GM21447 (cell line): ENCODE measurements at regions not wholly inside any gene's neighbourhood (a gene's known extent, or its start where the extent isn't known, plus 50 kb on each side); places are given as distances from the start of the nearest gene placed in this dataset.

Source experiments
- ATAC-seq: cut with Tn5 transposase; IDR thresholded peaks from one replicate; pipeline ENCODE4 v1.9.1; 2021; ENCODE audit not compliant: unreplicated experiment

DNA sequence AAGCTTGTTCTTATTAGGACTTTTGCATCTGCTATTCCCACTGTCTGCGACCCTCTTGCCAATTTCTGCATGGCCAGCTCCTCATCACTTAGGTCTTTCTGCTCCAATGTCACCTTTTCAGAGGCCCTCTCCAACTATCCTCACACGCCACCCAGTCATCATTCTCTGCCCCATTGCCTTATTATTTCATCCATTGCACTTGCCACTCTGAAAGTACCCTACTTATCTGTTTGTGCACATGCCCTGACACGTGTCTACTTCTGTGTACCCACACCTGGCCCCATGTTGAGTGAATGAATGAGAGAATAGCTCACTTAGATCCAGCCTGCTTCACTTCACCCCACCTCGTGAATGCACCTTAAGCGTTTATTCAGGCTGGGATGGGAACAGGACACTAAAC, 218.7 kb upstream of the TBX3 start:
- ATAC-seq = no peak

DNA sequence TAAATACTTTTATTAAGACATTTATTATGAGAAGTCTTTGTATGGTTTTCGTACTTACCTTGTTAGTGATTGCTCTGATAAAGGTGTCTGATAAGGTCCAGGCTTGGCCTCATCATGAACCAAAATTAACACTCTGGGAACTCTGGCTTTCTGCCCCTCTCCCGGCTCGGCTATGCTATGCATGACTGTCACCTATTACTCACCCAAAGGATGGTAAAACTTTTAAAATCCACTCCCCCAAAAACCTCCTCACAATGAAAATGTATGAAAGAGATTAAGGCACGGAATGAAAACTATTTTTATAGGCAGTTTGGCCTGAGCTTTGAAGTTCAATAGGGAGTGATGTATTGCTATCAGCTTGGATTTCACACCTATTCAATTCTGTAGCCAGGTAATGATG, 217.3 kb upstream of the TBX3 start:
- ATAC-seq = no peak

DNA sequence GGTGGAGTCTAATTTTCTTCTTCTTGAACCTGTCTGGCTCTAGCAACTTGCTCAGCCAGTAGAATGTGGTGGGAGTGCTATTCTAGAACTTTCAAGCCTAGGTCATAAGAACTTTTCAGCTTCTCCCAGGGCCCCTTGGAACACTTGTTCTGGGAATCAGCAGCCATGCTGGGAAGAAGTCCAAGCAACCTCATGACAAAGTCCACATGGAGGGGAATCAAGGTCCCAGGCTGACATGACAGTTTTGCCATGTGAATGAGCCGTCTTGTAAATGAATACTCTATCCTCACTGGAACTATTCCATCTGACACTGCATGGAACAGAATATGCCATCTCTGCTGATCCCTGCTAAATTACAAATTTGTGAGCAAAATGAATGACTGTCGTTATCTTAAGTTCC, 214.2 kb upstream of the TBX3 start:
- no peak for ATAC-seq

DNA sequence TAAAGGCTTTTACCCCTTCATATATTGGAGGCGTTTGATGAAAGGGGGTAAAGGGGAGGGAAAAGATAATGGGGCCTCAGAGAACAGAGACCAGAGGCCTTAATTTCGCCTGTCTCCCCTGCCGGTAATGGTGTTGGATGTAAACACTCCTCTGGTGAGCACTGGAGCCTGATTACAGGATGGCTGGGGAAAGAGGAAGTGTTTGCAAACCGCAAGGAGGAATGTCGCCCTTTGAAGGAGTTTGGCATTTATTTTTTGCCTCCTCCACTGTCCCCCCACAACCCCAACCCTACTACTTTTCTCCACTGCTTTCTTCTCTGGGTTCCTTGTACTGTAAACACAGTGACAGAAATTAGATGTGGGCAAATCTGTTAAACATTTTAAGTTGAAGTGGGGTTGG, 211.9 kb upstream of the TBX3 start:
- no peak for ATAC-seq

DNA sequence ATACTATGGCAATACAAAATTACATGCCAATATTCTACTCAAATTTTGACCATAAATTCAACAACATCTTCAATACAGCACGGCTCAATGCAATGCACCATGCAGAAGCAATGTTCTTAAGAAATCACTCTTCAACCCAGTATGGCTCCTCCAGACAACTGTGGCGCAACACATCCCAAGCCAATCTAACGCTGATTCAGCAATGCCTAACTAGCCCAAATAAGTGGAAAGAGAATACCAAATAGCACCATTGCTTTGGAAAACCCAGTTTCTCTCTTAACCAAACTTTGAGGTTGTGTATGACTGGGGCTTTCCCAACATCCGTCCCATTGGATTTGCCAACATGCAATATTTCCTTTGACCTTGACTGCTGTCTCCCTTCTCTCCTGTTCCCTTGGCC, 211.1 kb upstream of the TBX3 start:
- no peak for ATAC-seq

DNA sequence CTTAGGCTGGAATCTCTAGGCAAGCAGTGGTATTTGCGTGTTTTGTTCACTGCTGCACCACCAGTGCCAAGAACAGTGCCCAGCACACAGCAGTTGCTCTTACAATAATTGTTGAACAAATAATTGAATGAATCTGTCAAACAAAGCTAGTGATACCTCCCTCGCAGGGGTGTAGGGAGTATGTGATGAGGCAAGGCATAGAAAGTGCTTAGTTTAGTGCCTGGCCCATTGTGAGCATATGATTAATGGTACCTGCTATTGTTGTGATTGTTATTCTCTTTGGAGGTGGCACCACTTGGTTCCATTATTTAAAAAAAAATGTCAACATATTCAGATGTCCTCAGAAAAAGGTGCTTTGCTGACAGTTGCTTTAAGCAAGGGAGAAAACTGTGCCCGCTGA, 210.1 kb upstream of the TBX3 start:
- ATAC-seq = no peak

DNA sequence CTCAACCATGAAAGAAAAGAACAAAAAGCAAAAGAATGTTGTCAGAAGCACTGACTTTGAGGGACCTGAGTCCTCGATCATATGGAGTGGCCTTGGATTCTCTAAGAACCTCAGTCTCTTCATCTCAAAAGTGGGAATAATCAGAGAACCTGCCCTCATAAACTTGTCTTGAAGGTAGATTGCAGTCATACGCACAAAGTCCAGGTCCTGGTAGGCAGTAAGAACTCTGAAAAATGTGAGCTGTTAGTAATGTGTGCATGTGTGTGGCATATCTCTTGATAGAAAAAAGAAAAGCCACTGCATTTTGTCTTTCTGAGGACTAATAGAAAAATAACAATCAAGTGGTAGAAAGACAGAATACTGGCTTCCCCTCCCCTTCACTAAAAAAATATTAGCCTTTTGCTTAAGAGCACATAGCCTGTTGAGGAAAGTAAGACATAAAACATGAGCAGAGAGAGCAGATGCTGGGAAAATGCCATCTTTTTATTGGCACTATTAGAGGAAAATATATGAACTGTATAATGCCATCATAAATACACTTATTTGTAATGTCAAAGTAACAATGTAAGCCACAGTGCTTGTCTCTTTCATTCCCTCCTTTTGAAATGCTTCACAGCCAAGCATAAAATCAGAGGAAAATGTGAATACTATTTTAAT, 205.1 kb upstream of the TBX3 start:
- no peak for ATAC-seq

DNA sequence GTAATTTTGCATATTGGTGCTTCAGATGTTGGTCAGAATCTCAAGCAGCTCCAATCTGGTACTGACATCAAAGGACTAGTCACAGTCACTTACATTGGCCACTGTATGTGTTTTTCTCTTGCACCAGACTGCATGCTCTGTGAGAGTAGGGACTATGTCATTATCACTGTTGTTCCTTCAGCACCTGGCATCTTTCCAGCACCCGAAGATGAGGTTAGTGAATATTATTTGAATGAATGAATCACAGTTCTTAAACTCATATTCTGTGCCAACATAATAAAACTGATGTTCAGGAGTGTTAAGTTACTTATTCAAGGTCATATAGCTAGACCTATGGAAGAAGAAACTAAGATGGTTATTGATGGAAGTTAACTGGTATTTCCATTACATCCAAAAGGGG, 204.5 kb upstream of the TBX3 start:
- no peak for ATAC-seq

DNA sequence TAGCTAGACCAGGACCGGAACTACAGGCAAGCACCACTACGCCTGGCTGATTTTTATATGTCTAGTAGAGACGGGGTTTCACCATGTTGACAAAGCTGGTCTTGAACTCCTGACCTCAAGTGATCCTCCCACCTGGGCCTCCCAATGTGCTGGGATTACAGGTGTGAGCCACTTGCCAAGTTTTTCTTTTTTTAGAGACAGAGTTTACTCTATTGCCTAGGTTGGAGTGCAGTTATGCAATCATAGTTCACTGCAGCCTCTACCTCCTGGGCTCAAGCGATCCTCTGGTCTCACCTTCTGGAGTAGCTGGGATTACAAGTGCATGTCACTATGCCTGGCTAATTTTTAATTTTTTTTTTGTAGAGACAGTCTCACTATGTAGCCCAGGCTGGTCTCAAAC, 201.5 kb upstream of the TBX3 start:
- no peak for ATAC-seq

DNA sequence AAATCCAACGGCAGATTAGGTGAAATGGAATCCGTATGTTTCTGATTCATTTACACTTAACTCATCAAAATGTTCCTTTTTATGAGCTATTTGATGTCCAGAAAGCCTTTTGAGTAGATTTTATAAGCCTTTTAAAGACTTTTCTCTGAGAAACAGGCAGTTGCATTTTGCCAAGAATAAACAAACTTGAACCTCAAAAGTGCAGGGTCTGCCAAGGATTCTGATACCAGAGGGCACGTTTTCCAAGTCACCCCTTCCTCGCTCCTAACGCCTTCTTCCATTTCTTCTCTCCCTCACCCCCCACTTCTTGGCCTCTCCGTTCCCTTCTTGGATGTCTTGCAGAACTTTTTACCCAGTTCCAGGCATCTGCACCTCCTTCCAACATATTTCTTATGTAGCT, 200.6 kb upstream of the TBX3 start:
- no peak for ATAC-seq

DNA sequence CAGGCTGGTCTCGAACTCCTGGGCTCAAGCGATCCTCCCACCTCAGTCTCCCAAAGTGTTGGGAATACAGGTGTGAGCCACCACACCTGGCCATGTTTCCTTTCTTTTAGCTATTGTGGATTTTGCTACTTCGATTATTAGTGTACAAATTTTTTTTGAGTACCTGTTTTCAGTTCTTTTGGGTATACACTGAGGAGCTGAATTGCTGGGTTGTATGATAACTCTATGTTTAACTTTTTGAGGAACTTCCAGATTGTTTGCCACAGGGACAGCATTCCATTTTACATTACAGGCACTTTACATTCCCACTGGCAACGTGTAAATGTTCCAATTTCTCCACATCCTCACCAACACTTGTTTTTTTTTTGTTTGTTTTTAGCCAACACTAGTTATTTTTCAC, 198.1 kb upstream of the TBX3 start:
- no peak for ATAC-seq

DNA sequence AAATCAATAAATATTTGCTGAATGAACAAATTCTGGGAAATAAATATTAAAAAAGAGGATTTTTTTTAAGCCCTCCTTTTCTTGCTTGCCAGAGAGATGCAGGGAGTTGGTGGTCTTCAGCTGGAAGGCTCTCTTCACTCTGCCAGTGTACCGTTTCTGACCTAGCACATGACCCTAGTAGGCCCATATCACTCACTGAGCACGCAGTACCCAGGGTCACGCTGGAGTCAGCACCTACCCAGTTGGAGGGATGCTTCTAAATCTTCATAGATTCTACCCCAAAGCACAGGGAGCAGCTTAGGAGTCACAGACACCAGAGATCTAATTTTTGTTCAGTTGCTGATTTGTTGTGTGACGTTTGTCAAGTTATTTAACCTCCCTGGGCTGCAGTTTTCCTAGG, 195.4 kb upstream of the TBX3 start:
- ATAC-seq = no peak

DNA sequence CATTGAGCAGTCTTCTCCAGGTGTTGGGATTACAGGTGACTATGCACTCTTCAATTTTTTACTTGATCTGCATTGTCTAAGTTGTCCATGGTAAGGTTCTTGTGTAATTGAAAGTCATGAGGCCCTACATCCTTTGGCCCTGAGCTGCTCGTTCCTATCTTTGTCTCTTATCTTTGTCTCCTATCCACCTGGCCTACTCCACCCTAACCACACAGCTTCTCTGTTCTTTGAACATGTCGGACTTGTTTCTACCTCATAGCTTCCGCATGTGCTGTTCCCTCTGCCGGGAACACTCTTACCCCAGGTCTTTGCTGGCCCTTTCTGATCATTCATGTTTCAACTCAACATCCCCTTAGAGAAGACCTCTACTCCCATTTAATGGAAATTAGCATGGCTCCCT, 194.8 kb upstream of the TBX3 start:
- ATAC-seq = no peak

DNA sequence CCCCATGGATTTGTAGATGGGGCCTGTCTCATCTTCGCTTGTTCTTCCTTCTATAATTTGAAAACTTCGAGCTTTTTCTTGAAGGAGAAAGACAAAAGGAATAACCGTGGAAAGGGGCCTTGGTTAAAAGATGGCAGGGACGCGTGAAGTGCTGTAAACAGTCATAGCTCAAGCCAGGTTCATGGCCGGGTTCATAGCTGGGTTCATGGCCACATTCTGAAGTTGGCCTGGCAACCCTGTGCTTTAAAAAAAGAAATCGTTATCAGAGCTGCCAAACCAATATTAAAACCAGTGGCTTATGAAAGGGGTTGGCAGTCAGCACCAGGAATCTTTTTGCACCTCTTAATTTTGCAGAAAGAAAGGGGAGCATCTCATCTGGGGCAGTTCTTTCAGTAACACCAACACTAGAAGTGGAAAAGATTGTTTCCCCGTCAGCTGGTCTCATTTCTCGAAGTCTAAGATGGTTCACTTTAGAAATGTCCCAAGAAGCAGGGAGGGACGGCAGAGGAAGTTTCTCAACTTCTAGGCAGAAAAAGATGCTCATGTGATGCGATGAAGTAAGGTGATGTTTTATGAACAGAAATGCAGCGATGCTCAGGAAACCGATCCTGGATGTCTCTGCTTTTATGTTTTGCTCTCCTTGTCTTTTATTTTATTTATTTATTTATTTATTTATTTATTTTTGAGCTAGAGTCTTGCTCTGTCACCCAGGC, 193.1 kb upstream of the TBX3 start:
- no peak for ATAC-seq

DNA sequence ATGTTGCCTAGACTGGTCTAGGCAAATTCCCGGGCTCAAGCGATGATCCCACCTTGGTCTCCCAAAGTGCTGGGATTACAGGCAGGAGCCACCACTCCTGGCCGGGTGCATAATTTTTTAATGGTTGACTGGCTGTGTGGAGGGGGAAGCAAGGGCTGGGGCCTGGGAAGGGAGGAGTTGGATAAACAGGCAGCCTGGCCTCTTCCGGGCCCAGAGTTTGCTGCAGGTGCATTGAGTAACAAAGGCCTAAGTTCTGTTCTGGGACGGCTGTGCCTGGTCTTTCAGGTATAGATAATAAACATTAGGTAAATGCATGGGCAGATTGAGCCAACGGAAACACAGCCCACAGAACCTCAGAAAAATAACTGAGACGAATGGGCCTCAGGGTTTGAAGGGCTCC, 191.3 kb upstream of the TBX3 start:
- ATAC-seq = no peak

DNA sequence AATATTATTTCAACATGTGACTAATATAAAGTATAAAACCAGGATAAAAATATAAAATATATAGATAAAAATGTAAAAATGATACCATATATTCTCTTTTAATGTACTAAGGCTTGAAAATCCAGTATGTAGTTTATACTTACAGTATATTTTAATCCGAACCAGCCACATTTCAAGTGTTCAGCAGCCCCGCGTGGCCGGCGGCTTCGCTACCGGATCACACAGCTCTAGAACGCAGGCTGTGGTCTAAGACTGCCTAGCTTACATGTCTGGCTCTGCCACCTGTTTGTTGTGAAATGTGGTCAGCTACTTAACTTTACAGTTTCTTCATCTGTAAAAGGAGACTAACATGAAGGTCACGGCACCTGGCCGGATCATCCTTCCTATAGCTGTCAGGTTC, 189.7 kb upstream of the TBX3 start:
- ATAC-seq = no peak

DNA sequence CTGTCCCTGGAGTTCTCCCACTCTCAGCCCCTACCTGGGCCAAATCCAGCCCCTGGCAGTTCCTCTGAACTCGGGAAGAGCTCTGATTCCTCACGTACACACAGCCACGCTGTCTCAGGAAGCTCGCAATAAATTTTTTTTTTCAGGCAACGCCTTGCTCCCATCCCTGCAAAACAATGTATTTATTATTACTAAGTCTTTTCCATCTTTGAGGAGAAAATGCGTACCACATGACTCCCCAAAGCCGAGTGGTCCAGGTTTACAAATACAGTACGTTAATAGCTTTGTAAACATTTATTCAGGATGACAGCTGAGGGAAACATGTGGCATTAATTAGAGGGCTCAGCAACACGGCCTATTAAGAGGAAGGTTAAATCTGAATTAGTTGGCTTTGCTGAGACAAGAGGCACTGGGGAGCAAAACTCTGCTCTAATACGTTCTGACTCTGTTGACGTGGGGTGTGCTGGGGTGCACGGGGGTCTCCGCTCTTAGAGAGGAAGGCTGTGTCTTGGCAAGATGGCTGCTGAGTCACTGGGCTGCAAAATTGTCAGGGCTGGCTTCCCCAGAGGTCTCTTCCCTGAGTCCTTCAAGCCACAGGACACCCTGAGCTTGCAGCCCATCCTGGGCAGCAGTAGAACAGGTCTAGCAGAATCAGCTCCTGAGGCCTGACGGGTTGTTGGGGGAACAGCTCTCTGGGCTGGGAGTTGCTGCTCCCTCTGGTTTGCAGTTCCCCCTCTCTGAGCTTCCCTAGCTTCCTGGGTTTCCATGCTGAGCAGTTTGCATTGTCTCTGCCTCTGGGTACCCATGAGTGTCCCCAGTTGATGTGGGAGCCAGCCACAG, 185.2 kb upstream of the TBX3 start:
- ATAC-seq = no peak

DNA sequence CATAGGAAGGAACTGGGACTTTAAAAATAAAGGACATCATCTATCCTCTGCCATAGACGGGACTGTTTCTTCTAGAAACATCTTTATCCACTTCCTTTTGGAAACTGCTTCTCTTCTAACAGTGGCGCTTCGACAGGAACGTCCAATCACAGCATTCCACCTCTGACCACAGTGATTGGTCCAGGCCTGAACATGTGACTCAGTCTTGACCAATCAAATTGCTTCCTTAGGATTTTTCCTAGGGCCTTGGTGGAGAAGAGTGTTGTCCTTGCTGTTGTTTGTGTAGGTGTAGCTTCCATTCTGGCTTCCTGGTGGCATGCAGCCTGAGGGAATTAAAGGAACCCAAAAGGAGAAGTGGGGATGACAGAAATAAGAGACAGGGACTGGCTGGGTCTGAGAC, 182.4 kb upstream of the TBX3 start:
- no peak for ATAC-seq

DNA sequence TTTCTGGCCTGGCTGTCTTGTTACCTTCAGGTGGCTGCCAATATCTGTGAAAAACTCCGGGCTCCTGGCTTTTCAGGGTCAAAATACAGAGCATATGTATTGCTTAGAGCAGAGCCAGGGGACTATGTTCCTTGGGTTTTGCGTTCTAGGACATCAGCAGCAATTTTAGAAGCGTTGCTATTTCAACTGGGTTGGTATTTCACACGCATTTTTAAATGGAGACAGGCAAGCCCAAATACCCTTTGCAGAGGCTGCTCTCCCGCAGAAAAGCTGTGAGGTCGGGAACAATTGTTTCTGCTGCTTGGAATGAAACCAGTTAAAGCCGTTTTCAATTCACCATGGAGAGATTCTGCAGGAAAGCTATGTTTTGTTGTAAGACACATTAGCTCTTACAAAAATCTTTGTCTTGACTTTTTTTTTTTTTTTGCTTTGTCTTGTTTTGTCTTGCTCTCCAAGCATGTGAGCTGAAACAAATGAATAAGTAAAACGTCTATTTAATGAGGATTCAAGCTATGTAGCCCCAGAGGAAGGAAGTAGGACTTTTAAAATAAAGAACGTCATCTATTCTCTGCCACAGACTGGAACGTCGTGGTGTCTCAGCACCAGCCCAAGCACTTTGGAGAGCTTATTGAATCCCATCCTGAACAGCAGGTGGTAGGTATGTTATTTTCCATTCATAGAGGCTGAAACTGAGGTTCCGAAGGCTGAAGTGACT, 181.0 kb upstream of the TBX3 start:
- no peak for ATAC-seq

DNA sequence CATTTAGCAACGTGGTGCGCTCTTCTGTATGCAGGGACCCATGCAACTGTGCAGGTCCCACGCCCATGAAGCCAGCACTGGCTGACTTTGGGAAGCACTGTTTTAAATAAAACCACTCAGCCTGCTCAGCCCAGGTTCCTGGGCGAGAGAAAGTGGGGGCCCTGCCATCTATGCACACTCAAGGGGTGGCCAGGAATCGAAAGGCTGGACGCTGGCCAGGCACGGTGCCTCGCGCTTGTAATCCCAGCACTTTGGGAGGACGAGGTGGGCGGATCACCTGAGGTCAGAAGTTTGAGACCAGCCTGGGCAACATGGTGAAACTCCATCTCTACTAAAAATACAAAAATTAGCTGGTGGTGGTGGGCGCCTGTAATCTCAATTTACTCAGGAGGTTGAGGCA, 179.9 kb upstream of the TBX3 start:
- ATAC-seq = no peak

DNA sequence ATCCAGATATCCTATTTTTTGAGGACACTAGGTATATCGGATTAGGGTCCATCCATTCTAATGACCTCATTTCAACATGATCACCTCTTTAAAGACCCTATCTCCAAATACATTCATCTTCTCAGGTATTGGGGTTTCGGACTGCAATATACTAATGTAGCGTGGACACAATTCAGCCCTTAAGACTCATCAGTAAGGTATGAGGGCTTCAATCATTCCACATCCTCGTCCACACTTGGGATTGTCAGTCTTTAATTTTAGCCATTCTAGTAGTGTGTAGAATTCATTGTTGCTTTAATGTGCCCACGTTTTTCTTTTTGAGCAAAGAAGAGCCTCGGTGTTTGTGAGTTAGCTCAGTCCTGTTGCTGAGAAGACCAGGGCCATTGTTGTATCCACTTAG, 177.0 kb upstream of the TBX3 start:
- ATAC-seq = no peak
